GM18867 (cell line): ENCODE measurements at regions not wholly inside any gene's neighbourhood (a gene's known extent, or its start where the extent isn't known, plus 50 kb on each side); places are given as distances from the start of the nearest gene placed in this dataset.

Experiments
- ATAC-seq: cut with Tn5 transposase; IDR thresholded peaks from one replicate; pipeline ENCODE4 v1.9.1; 2021; ENCODE audit warnings: mild to moderate bottlenecking, moderate library complexity; ENCODE audit not compliant: unreplicated experiment

- no peak for ATAC-seq
Observed at GRCh38 chr7:17638727-17639126, 301.6 kb downstream of the SNX13 start.

- ATAC-seq = peak; percentile 85
Observed at GRCh38 chr7:17640730-17641377, 299.4 kb downstream of the SNX13 start.

GRCh38 chr7:17645500-17645899 is 294.8 kb downstream of the SNX13 start:
- no peak for ATAC-seq

- ATAC-seq = no peak
Observed at GRCh38 chr7:17646253-17646956, 293.9 kb downstream of the SNX13 start.

- no peak for ATAC-seq
Observed at GRCh38 chr7:17651341-17651740, 289.0 kb downstream of the SNX13 start.

GRCh38 chr7:17651863-17652385 is 288.4 kb downstream of the SNX13 start:
- ATAC-seq = no peak

GRCh38 chr7:17654940-17655339 is 285.4 kb downstream of the SNX13 start:
- ATAC-seq = no peak

- no peak for ATAC-seq
Observed at GRCh38 chr7:17659126-17659525, 281.2 kb downstream of the SNX13 start.

GRCh38 chr7:17660116-17660515 is 280.2 kb downstream of the SNX13 start:
- no peak for ATAC-seq

GRCh38 chr7:17661982-17662585 is 278.2 kb downstream of the SNX13 start:
- ATAC-seq = no peak

GRCh38 chr7:17663061-17663675 is 277.1 kb downstream of the SNX13 start:
- no peak for ATAC-seq

GRCh38 chr7:17665029-17665428 is 275.3 kb downstream of the SNX13 start:
- no peak for ATAC-seq

- ATAC-seq = peak; percentile 61
Observed at GRCh38 chr7:17668122-17668521, 272.2 kb downstream of the SNX13 start.

- no peak for ATAC-seq
Observed at GRCh38 chr7:17669204-17669603, 271.1 kb downstream of the SNX13 start.

- ATAC-seq = no peak
Observed at GRCh38 chr7:17671956-17672355, 268.3 kb downstream of the SNX13 start.

- ATAC-seq = no peak
Observed at GRCh38 chr7:17672783-17673182, 267.5 kb downstream of the SNX13 start.

GRCh38 chr7:17674166-17674942 is 265.9 kb downstream of the SNX13 start:
- no peak for ATAC-seq

- no peak for ATAC-seq
Observed at GRCh38 chr7:17674943-17675608, 265.2 kb downstream of the SNX13 start.

- no peak for ATAC-seq
Observed at GRCh38 chr7:17677408-17677807, 262.9 kb downstream of the SNX13 start.

- ATAC-seq = no peak
Observed at GRCh38 chr7:17678896-17679295, 261.4 kb downstream of the SNX13 start.
